PC-3 (cell line): ENCODE measurements at regions not wholly inside any gene's neighbourhood (a gene's known extent, or its start where the extent isn't known, plus 50 kb on each side); places are given as distances from the start of the nearest gene placed in this dataset.

Experiments
- ATAC-seq: fragments of 200-7000 bp; cut with Tn5 transposase; 2 replicates; pipeline ENCODE4 v1.9.1; 2020; ENCODE audit warnings: mild to moderate bottlenecking, moderate library complexity
- BruUV-seq: library from RNA; stranded (reverse); fragments of 400-500 nt; replicated peaks from 2 replicates; lab custom pipeline; 2021; lab: Mats Ljungman, UMichigan
- CTCF ChIA-PET: fragments of 300-600 bp; sonication (Branson Sonifier 250); formaldehyde crosslinking; loops from one replicate; lab custom pipeline; 2022; ENCODE audit warnings: antibody characterized with exemption; lab: Charles Lee
- POLR2A ChIA-PET: fragments of 300-600 bp; sonication (Branson Sonifier 250); formaldehyde crosslinking; loops from one replicate; lab custom pipeline; 2022; ENCODE audit warnings: antibody characterized with exemption; ENCODE audit not compliant: unreplicated experiment; lab: Charles Lee
- DNase-seq: peaks from one replicate; pipeline ENCODE4 v3.0.0-alpha.2; 2015
- H2AFZ ChIP-seq: fragments of 300-600 bp; sonication (generic); 2 replicates; pipeline ENCODE4 v1.6.0; 2016; ENCODE audit warnings: antibody characterized with exemption, low read length
- H3F3A ChIP-seq: fragments of 300-600 bp; sonication (generic); one replicate; pipeline ENCODE4 v1.6.0; 2017; ENCODE audit warnings: antibody characterized with exemption, low read length, control low read depth, mild to moderate bottlenecking; ENCODE audit not compliant: unreplicated experiment
- H3K27ac ChIP-seq: fragments of 300-600 bp; sonication (generic); 2 replicates; pipeline ENCODE4 v1.5.1; 2016; ENCODE audit warnings: mild to moderate bottlenecking, low read length
- H3K27me3 ChIP-seq: fragments of 300-600 bp; sonication (generic); 2 replicates; pipeline ENCODE4 v1.6.1; 2016; ENCODE audit warnings: low read length, mixed read lengths
- H3K36me3 ChIP-seq: fragments of 300-600 bp; sonication (generic); 2 replicates; pipeline ENCODE4 v1.6.1; 2016; ENCODE audit warnings: low read depth, mixed run types, low read length, mixed read lengths
- H3K4me1 ChIP-seq: fragments of 300-600 bp; sonication (generic); 2 replicates; pipeline ENCODE4 v1.5.1; 2016; ENCODE audit warnings: low read length; ENCODE audit not compliant: insufficient read depth
- H3K4me2 ChIP-seq: fragments of 300-600 bp; sonication (generic); 2 replicates; pipeline ENCODE4 v1.6.0; 2016; ENCODE audit warnings: low read length
- H3K4me3 ChIP-seq: fragments of 300-600 bp; sonication (generic); 2 replicates; pipeline ENCODE4 v1.5.1; 2016; ENCODE audit warnings: mild to moderate bottlenecking, low read length, mixed read lengths
- H3K79me2 ChIP-seq: fragments of 300-600 bp; sonication (generic); 2 replicates; pipeline ENCODE4 v1.6.1; 2017; ENCODE audit warnings: low read length, mixed read lengths
- H3K9ac ChIP-seq: fragments of 300-600 bp; sonication (generic); 2 replicates; pipeline ENCODE4 v1.6.0; 2016; ENCODE audit warnings: mild to moderate bottlenecking, low read length
- H3K9me2 ChIP-seq: fragments of 300-600 bp; sonication (generic); replicated peaks from 2 replicates; pipeline ENCODE4 v1.6.1; 2016; ENCODE audit warnings: mixed run types, low read length, mixed read lengths
- H3K9me3 ChIP-seq: fragments of 300-600 bp; sonication (generic); 2 replicates; pipeline ENCODE4 v1.6.1; 2016; ENCODE audit warnings: low read length, mixed read lengths
- H4K20me1 ChIP-seq: fragments of 300-600 bp; sonication (generic); 2 replicates; pipeline ENCODE4 v1.6.1; 2016; ENCODE audit warnings: low read length, mixed read lengths
- EZH2 ChIP-seq: fragments of 300-600 bp; sonication (generic); IDR thresholded peaks from one replicate; pipeline ENCODE4 v1.6.1; 2017; ENCODE audit warnings: antibody characterized with exemption, mild to moderate bottlenecking, low read length; ENCODE audit not compliant: unreplicated experiment
- EZH2phosphoT487 ChIP-seq: fragments of 300-600 bp; sonication (generic); IDR thresholded peaks from 2 replicates; pipeline ENCODE4 v1.6.1; 2018; ENCODE audit warnings: mild to moderate bottlenecking, antibody characterized with exemption, low read length, borderline replicate concordance
- intact Hi-C: fragments of 100-400 bp; cut with micrococcal nuclease; formaldehyde crosslinking; loops from 2 replicates; pipeline ENCODE4 v1.9.0; 2023
- TF ChIP-seq, protein P1 (sequence below): fragments of 300-600 bp; sonication (generic); conservative IDR thresholded peaks from 2 replicates; pipeline ENCODE4 v1.5.1; 2017; ENCODE audit warnings: antibody characterized with exemption, low read depth, mild to moderate bottlenecking, low read length

DNA sequence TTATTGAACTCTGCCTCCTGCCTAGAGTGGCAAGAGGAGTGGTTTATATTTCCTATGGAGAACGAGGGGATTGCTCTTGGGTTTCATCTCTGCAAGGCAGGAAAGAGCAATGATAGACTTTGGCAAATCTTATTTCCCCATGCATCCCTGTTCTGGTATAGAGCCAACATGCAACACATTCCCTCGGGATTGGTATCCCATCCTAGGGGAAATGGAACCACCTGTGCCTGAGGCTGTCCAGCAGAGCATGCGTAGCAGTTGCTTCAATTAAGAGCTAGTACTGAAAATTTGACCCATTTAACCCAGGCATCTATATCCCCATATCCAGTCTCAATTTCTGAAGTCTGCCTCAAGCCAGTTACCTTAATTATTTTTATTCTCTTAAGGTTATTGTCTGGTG, 205.3 kb downstream of the KCNS3 start:
- CTCF ChIA-PET = no interaction called here

DNA sequence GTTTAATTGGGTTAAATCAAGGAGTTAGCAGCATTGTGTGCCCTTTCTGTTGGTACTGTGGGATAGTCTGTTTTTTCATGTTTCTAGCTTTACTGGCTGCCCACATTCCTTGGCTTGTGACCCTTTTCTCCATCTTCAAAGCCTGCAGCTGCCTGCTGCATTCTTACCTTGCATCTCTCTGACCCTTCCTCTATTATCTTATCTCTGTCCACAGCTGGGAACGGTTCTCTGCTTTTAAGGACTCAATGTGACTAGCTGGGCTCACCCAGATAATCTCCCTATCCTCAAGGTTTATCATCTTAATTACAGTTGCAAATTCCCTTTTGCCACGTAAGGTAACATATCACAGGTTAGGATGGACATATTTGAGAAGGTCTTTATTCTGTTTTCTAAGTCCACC, 199.7 kb downstream of the KCNS3 start:
- intact Hi-C loops = no loop called here
- DNase-seq (no peak), ATAC-seq (no peak)
- H3F3A ChIP-seq = no peaks in the 10 kb centered on the region
- no peaks in the 10 kb centered on the region for H3K36me3 ChIP-seq
- H3K9me3 ChIP-seq = no peaks in the 10 kb centered on the region
- no TSS peak for BruUV-seq
- ChIA-PET POLR2A (no interaction called here), CTCF (no interaction called here)
- TF ChIP-seq, protein P1, sequence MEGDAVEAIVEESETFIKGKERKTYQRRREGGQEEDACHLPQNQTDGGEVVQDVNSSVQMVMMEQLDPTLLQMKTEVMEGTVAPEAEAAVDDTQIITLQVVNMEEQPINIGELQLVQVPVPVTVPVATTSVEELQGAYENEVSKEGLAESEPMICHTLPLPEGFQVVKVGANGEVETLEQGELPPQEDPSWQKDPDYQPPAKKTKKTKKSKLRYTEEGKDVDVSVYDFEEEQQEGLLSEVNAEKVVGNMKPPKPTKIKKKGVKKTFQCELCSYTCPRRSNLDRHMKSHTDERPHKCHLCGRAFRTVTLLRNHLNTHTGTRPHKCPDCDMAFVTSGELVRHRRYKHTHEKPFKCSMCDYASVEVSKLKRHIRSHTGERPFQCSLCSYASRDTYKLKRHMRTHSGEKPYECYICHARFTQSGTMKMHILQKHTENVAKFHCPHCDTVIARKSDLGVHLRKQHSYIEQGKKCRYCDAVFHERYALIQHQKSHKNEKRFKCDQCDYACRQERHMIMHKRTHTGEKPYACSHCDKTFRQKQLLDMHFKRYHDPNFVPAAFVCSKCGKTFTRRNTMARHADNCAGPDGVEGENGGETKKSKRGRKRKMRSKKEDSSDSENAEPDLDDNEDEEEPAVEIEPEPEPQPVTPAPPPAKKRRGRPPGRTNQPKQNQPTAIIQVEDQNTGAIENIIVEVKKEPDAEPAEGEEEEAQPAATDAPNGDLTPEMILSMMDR = no peak
- no peak for TF ChIP-seq EZH2
- TF ChIP-seq EZH2phosphoT487 = no peak
- H3K4me3 ChIP-seq = no peak overlapping the region
- H4K20me1 ChIP-seq = no peaks in the 10 kb centered on the region
- no peaks in the 10 kb centered on the region for H3K27me3 ChIP-seq
- no peak overlapping the region for H2AFZ ChIP-seq
- no peaks in the 10 kb centered on the region for H3K79me2 ChIP-seq
- no peak overlapping the region for H3K27ac ChIP-seq
- H3K9me2 ChIP-seq = no peaks in the 10 kb centered on the region
- no peak overlapping the region for H3K4me2 ChIP-seq
- no peak overlapping the region for H3K9ac ChIP-seq
- peaks cover 17% of the 10 kb centered on the region for H3K4me1 ChIP-seq

More for the DNA sequence above, 205.3 kb downstream of the KCNS3 start:
- Histone ChIP-seq H3F3A (no peaks in the 10 kb centered on the region), H3K27me3 (peaks cover 2% of the 10 kb centered on the region; the same call in 1 of the 2 replicates), H3K4me2 (no peak overlapping the region), H3K9ac (no peak overlapping the region), H4K20me1 (no peaks in the 10 kb centered on the region), H3K36me3 (no peaks in the 10 kb centered on the region), H3K79me2 (no peaks in the 10 kb centered on the region), H3K4me1 (no peaks in the 10 kb centered on the region), H3K27ac (no peak overlapping the region), H3K4me3 (no peak overlapping the region), H3K9me3 (no peaks in the 10 kb centered on the region), H2AFZ (no peak overlapping the region), H3K9me2 (no peaks in the 10 kb centered on the region)
- intact Hi-C loops = no loop called here
- ATAC-seq = no peak
- POLR2A ChIA-PET = no interaction called here
- DNase-seq = no peak
- TF ChIP-seq EZH2phosphoT487 = no peak
- TF ChIP-seq EZH2 = no peak
- TF ChIP-seq, protein P1 = no peak
- no TSS peak for BruUV-seq

DNA sequence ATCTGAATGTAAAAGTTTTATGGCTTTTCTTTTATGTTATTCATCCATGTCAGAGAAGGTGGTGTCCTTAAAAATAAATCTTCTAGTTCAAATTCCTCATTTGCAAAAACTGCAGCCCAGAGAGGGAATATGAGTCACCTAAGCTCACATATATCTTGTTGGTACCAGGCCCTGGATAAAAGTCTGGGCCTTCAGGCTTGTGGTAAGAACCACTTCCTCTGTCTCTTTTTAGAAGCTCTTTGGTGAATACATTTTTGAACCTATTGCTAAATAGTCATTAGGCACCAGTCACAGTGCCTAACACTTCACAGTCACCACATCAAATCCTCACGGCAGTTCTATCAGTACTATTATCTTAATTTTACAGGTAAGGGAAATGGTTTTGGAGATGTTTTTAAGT, 199.2 kb downstream of the KCNS3 start:
- Histone ChIP-seq H3K4me1 (peaks cover 17% of the 10 kb centered on the region), H3K9me2 (no peaks in the 10 kb centered on the region), H3K4me3 (no peak overlapping the region), H3F3A (no peaks in the 10 kb centered on the region), H3K79me2 (no peaks in the 10 kb centered on the region), H2AFZ (no peak overlapping the region), H3K36me3 (no peaks in the 10 kb centered on the region), H3K9me3 (no peaks in the 10 kb centered on the region), H3K9ac (no peak overlapping the region), H3K27ac (no peak overlapping the region), H3K27me3 (no peaks in the 10 kb centered on the region), H3K4me2 (no peak overlapping the region), H4K20me1 (no peaks in the 10 kb centered on the region)
- no peak for ATAC-seq
- peak; percentile 66 for DNase-seq
- BruUV-seq = no TSS peak
- ChIA-PET CTCF (no interaction called here), POLR2A (no interaction called here)
- TF ChIP-seq, protein P1 = no peak
- intact Hi-C loops = no loop called here
